SK-N-SH (cell line): ENCODE measurements at regions not wholly inside any gene's neighbourhood (a gene's known extent, or its start where the extent isn't known, plus 50 kb on each side); places are given as distances from the start of the nearest gene placed in this dataset.

Source experiments
- CTCF ChIA-PET: fragments of 300-600, 350-600 bp; formaldehyde crosslinking; extraction: SDS; loops from one replicate; lab custom pipeline; 2021; lab: Yijun Ruan, JAX
- POLR2A ChIA-PET: fragments of 350-600 bp; sonication (Branson Sonifier 250); formaldehyde crosslinking; extraction: SDS; loops from one replicate; lab custom pipeline; 2020; ENCODE audit warnings: antibody characterized with exemption, inconsistent platforms; lab: Yijun Ruan, JAX
- DNase-seq: peaks from one replicate; pipeline ENCODE4 v3.0.0; 2012
- H2AFZ ChIP-seq: fragments of 200-600 bp; sonication (generic); 2 replicates; pipeline ENCODE4 v1.8.1; 2016; ENCODE audit warnings: antibody characterized with exemption, mild to moderate bottlenecking, low read depth
- H3F3A ChIP-seq: fragments of 200-600 bp; sonication (generic); replicated peaks from 2 replicates; pipeline ENCODE3; 2016; ENCODE audit warnings: antibody characterized with exemption, mild to moderate bottlenecking; ENCODE audit not compliant: insufficient read depth
- H3K27ac ChIP-seq, 2 experiments: fragments of 200-500 bp in 1 of 2; fragments of 200-600 bp in 1 of 2; sonication (Bioruptor generic) in 1 of 2; sonication (generic), shearing (Covaris generic) in 1 of 2; 2 replicates each; pipeline versions ENCODE4 v1.5.1 to v1.6.1; 2014 to 2016; ENCODE audit warnings: low read depth in 2 of 2, inconsistent platforms in 1 of 2, low read length in 1 of 2, mild to moderate bottlenecking in 1 of 2, mixed read lengths in 1 of 2
- H3K27me3 ChIP-seq: fragments of 200-600 bp; sonication (generic), shearing (Covaris generic); 2 replicates; pipeline ENCODE4 v1.6.1; 2016; ENCODE audit warnings: mixed run types; ENCODE audit not compliant: insufficient read depth
- H3K36me3 ChIP-seq, 2 experiments: fragments of 200-500 bp in 1 of 2; fragments of 200-600 bp in 1 of 2; sonication (Bioruptor generic) in 1 of 2; sonication (generic) in 1 of 2; replicated peaks in 1 of 2; 2 replicates each; pipeline versions ENCODE3 to v1.5.1; 2014 to 2016; ENCODE audit warnings: low read length in 1 of 2, mild to moderate bottlenecking in 1 of 2; ENCODE audit not compliant: insufficient read depth in 2 of 2, control insufficient read depth in 1 of 2
- H3K4me1 ChIP-seq, 2 experiments: fragments of 200-500 bp in 1 of 2; fragments of 200-600 bp in 1 of 2; sonication (Bioruptor generic) in 1 of 2; sonication (generic), shearing (Covaris generic) in 1 of 2; 2 replicates each; pipeline versions ENCODE4 v1.5.1 to v1.6.1; 2014 to 2016; ENCODE audit warnings: low read depth in 1 of 2, low read length in 1 of 2, mixed run types in 1 of 2; ENCODE audit not compliant: insufficient read depth in 2 of 2, control insufficient read depth in 1 of 2
- H3K4me2 ChIP-seq: fragments of 200-600 bp; sonication (generic), shearing (Covaris generic); 2 replicates; pipeline ENCODE4 v1.6.1; 2017; ENCODE audit warnings: mixed run types
- H3K4me3 ChIP-seq, 2 experiments: fragments of 200-500 bp in 1 of 2; fragments of 200-600 bp in 1 of 2; sonication (Bioruptor generic) in 1 of 2; sonication (generic), shearing (Covaris generic) in 1 of 2; 2 replicates each; pipeline versions ENCODE4 v1.5.1 to v1.8.1; 2014 to 2016; ENCODE audit warnings: low read depth in 2 of 2, inconsistent platforms in 1 of 2, low read length in 1 of 2, mild to moderate bottlenecking in 1 of 2, mixed read lengths in 1 of 2, moderate library complexity in 1 of 2
- H3K79me2 ChIP-seq: fragments of 200-600 bp; sonication (generic); 2 replicates; pipeline ENCODE4 v1.8.1; 2017; ENCODE audit warnings: mild to moderate bottlenecking; ENCODE audit not compliant: insufficient read depth
- H3K9ac ChIP-seq: fragments of 200-600 bp; sonication (generic); 2 replicates; pipeline ENCODE4 v1.6.1; 2017; ENCODE audit warnings: mixed run types
- H3K9me2 ChIP-seq: fragments of 200-600 bp; sonication (generic); 2 replicates; pipeline ENCODE4 v1.6.1; 2017; ENCODE audit warnings: mixed run types
- H3K9me3 ChIP-seq: fragments of 200-600 bp; sonication (generic); 2 replicates; pipeline ENCODE4 v1.6.1; 2017; ENCODE audit warnings: mixed run types, mild to moderate bottlenecking, moderate library complexity
- H4K20me1 ChIP-seq: fragments of 200-600 bp; sonication (generic); 2 replicates; pipeline ENCODE4 v1.6.1; 2017; ENCODE audit warnings: mild to moderate bottlenecking, mixed run types; ENCODE audit not compliant: insufficient read depth
- CHD2 ChIP-seq: fragments of 150-350 bp; IDR thresholded peaks from 2 replicates; pipeline ENCODE4 v1.6.1; 2018; ENCODE audit warnings: low read length; ENCODE audit not compliant: partially characterized antibody
- FOSL2 ChIP-seq: IDR thresholded peaks from 2 replicates; pipeline ENCODE4 v1.4.0; 2012; ENCODE audit warnings: low read depth, mild to moderate bottlenecking, moderate library complexity, borderline replicate concordance
- FOXM1 ChIP-seq: IDR thresholded peaks from 2 replicates; pipeline ENCODE4 v1.4.0; 2012; ENCODE audit warnings: low read depth, mild to moderate bottlenecking
- GABPA ChIP-seq: IDR thresholded peaks from 2 replicates; pipeline ENCODE4 v1.4.0; 2012; ENCODE audit warnings: low read depth, mild to moderate bottlenecking
- JUND ChIP-seq: IDR thresholded peaks from 2 replicates; pipeline ENCODE4 v1.4.0; 2012
- MXI1 ChIP-seq: IDR thresholded peaks from 2 replicates; pipeline ENCODE4 v1.6.1; 2012; ENCODE audit warnings: mild to moderate bottlenecking, low read depth, low read length, improper control_type of control experiment
- NFIC ChIP-seq: IDR thresholded peaks from 2 replicates; pipeline ENCODE4 v1.4.0; 2012; ENCODE audit warnings: borderline replicate concordance
- POLR2AphosphoS5 ChIP-seq: IDR thresholded peaks from 2 replicates; pipeline ENCODE4 v1.6.1; 2012; ENCODE audit warnings: low read depth, low read length
- SIN3A ChIP-seq: IDR thresholded peaks from 2 replicates; pipeline ENCODE4 v1.6.1; 2012; ENCODE audit warnings: low read depth, mild to moderate bottlenecking, low read length, moderate library complexity, borderline replicate concordance
- TCF12 ChIP-seq: IDR thresholded peaks from 2 replicates; pipeline ENCODE4 v1.4.0; 2012
- WGBS: methylation state at CpG from one replicate; pipeline ENCODE4 v1.1.6; 2017; ENCODE audit warnings: low lambda C conversion rate; 5-methylcytosine and 5-hydroxymethylcytosine counted together
- TF ChIP-seq, protein P1 (sequence below): fragments of 200-600 bp; sonication (generic); IDR thresholded peaks from 2 replicates; pipeline ENCODE4 v1.6.1; 2017; ENCODE audit warnings: antibody characterized with exemption, mild to moderate bottlenecking, moderate library complexity
- TF ChIP-seq, protein P2 (sequence below): fragments of 150-350 bp; IDR thresholded peaks from 2 replicates; pipeline ENCODE4 v1.6.1; 2017; ENCODE audit warnings: antibody characterized with exemption, low read length, low read depth, borderline replicate concordance
- TF ChIP-seq, protein P3 (sequence below): IDR thresholded peaks from 2 replicates; pipeline ENCODE4 v1.4.0; 2012; ENCODE audit warnings: low read depth, borderline replicate concordance

DNA sequence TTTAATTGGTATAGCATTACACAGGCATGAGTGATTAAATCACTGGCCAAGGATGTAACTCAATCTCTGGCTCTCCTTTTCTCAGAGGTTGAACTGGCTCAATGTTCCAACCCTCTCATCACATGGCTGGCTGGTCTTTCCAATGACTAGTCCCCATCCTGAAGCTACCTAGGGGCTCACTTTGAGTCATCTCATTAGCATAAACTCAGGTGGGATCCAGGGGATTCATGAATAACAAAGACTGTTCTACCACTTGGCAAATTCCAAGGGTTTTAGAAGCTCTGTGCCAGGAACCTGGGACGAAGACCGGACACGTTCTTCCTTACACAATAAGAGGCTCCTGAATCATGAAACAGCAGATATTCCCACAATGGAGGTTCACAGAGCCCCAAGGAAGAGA is 145.0 kb upstream of the SPATS2L start (continued):
- TF ChIP-seq, protein P1, sequence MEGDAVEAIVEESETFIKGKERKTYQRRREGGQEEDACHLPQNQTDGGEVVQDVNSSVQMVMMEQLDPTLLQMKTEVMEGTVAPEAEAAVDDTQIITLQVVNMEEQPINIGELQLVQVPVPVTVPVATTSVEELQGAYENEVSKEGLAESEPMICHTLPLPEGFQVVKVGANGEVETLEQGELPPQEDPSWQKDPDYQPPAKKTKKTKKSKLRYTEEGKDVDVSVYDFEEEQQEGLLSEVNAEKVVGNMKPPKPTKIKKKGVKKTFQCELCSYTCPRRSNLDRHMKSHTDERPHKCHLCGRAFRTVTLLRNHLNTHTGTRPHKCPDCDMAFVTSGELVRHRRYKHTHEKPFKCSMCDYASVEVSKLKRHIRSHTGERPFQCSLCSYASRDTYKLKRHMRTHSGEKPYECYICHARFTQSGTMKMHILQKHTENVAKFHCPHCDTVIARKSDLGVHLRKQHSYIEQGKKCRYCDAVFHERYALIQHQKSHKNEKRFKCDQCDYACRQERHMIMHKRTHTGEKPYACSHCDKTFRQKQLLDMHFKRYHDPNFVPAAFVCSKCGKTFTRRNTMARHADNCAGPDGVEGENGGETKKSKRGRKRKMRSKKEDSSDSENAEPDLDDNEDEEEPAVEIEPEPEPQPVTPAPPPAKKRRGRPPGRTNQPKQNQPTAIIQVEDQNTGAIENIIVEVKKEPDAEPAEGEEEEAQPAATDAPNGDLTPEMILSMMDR = no peak
- TF ChIP-seq, protein P2, sequence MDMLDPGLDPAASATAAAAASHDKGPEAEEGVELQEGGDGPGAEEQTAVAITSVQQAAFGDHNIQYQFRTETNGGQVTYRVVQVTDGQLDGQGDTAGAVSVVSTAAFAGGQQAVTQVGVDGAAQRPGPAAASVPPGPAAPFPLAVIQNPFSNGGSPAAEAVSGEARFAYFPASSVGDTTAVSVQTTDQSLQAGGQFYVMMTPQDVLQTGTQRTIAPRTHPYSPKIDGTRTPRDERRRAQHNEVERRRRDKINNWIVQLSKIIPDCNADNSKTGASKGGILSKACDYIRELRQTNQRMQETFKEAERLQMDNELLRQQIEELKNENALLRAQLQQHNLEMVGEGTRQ = no peak

DNA sequence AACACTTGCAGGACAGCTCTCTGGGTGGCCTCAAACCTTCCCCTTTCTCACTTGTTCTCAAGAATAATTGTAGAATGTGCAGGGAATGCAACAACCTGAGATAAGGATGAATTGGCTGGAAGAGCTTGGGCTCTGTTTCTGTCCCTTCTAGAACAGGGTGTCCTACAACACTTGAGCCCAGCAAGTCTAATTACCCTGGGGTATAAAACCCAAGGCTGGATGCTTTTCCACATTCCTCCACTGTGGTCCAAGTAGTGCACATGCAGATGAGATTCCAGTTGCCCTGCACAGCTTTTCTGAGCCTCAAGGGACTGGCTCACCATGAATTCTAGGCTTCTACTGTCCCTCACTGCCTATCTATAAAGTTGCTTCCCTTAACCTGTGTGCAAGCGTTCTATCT is 140.8 kb upstream of the SPATS2L start:
- Histone ChIP-seq H3K27me3 (no peaks in the 10 kb centered on the region), H3K4me1 (no peaks in the 10 kb centered on the region), H3F3A (no peaks in the 10 kb centered on the region), H3K4me2 (no peak overlapping the region), H3K79me2 (no peaks in the 10 kb centered on the region), H4K20me1 (no peaks in the 10 kb centered on the region), H3K36me3 (no peaks in the 10 kb centered on the region), H3K4me3 (no peak overlapping the region), H3K27ac (no peak overlapping the region), H3K9me2 (no peaks in the 10 kb centered on the region), H3K9ac (no peak overlapping the region), H3K9me3 (no peaks in the 10 kb centered on the region), H2AFZ (no peak overlapping the region)
- TF ChIP-seq MXI1 (no peak), GABPA (no peak), FOXM1 (no peak), FOSL2 (no peak), JUND (no peak), POLR2AphosphoS5 (no peak), SIN3A (no peak), TCF12 (no peak), CHD2 (no peak), NFIC (no peak)
- TF ChIP-seq, protein P3, sequence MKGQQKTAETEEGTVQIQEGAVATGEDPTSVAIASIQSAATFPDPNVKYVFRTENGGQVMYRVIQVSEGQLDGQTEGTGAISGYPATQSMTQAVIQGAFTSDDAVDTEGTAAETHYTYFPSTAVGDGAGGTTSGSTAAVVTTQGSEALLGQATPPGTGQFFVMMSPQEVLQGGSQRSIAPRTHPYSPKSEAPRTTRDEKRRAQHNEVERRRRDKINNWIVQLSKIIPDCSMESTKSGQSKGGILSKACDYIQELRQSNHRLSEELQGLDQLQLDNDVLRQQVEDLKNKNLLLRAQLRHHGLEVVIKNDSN = no peak
- WGBS = 90% methylated on average over 1 of the region's 1 CpG
- no peak for DNase-seq
- CTCF ChIA-PET = no interaction called here
- POLR2A ChIA-PET = no interaction called here
